ENCODE measurements at regions not wholly inside any gene's neighbourhood (a gene's known extent, or its start where the extent isn't known, plus 50 kb on each side); places are given as distances from the start of the nearest gene placed in this dataset.
"Not testable (repeated sequence)": the region's sequence is repeated elsewhere in the genome, so short reads cannot be mapped to it uniquely, and the experiment has no call there.

DNA sequence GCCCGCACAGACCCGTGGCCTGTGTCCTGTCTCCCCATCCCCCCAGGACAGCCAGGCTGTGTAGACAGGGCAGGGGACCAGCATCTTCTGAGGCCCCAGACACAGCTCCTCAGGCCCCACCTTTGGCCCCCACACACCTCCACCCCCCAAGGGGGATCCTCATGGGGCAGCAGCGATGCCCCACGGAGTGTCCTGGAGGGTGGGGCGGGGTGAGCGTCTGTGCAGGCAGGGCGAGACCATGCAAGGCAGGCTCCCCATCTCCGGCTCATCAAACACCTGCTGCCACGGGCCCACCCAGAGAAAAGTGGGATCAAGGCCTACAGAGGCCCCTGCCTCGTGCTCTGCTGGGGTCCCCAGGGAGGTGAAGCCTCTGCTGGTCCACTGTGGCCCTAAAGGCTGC lies 118.7 kb upstream of the FOXD4L5 start:
- no peak for DNase-seq (ENCODE audit: low read depth)
- TF ChIP-seq, protein P1, sequence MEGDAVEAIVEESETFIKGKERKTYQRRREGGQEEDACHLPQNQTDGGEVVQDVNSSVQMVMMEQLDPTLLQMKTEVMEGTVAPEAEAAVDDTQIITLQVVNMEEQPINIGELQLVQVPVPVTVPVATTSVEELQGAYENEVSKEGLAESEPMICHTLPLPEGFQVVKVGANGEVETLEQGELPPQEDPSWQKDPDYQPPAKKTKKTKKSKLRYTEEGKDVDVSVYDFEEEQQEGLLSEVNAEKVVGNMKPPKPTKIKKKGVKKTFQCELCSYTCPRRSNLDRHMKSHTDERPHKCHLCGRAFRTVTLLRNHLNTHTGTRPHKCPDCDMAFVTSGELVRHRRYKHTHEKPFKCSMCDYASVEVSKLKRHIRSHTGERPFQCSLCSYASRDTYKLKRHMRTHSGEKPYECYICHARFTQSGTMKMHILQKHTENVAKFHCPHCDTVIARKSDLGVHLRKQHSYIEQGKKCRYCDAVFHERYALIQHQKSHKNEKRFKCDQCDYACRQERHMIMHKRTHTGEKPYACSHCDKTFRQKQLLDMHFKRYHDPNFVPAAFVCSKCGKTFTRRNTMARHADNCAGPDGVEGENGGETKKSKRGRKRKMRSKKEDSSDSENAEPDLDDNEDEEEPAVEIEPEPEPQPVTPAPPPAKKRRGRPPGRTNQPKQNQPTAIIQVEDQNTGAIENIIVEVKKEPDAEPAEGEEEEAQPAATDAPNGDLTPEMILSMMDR (IDR thresholded peaks at IDR 0.05; ENCODE audit: control insufficient read depth, extremely low read depth, insufficient read depth) = no peak
- H3K4me3 ChIP-seq (ENCODE audit: low read depth, low read length) = no peak overlapping the region

DNA sequence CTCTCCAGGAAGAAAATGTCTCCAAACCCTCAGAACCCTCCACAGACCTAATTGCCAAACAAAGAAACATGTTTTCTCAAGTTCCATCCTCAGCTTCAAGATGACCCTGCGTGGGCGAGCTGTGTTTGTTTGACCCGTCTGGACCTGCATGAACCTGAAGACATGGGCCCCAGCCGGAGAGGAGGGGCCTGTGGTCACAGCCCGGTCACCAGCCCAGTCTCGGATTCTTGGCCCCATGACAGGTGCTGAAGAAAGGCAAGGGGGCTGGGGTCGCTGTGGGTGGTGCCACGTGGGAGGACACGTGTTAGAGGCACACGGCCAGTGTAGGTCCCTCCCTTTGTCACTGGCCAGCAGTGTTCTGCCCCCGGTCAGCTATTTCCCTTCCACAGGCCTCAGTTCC lies 118.1 kb upstream of the FOXD4L5 start:
- DNase-seq (ENCODE audit: low read depth); H3K4me3 ChIP-seq (ENCODE audit: low read depth, low read length): not testable (repeated sequence)

DNA sequence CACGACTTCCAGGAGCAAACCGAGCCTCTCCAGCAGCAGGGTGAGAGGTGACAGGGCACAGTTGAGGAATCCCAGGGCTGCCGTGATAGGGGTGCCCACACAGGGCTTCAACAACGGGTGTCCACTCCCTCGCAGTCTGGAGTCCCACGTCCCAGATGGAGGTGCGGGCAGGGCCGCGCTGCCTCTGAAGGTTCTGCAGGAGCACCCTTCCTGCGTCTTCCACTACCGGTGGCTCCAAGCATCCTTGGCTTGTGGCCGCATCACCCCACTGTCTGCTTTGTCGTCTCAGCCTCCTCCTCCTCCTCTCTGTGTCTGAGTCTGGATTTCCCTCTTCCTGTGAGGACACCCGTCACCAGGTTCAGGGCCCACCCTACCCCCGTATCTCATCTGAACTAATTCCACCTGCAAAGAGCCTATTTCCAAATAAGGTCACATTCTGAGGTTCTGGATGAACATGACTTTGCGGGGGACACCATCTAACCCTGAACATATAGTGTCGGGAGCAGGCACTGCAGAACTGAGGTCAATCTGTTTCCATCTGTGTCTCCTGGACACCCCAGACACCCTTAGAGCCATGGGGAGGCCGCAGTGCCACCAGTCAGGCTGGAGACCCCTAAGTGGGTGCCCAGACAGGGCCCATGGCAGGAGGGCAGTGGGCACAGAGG lies 117.3 kb upstream of the FOXD4L5 start:
- DNase-seq (ENCODE audit: low read depth); H3K4me3 ChIP-seq (ENCODE audit: low read depth, low read length): not testable (repeated sequence)

DNA sequence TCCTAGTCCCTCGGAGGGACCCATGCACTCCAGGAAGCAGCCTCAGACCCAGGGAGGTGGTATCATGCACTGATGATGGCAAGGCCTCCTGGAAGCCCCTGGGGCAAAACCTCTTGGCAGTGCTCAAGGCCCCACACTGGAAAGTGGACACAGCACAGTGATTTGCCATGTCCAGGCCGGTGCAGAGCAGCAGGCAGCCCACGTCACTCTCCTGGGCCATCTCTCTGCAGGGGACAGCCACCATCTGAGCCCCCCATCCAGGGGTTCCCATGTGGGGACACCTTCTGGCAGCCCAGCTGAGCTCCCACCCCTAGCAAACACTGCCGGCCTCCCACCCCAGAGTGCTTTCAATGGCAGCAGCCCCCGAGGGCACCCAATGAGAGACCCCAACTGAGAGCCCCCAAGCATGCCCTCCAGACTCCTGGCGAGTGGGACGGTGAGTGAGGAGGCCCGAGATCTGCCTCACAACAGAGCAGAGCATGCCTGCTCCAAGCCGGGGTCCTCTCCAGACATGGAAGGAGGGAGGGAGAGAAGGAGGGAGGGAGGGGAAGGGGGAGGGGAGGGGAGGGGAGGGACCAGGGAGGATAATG lies 116.5 kb upstream of the FOXD4L5 start:
- DNase-seq (ENCODE audit: low read depth); H3K4me3 ChIP-seq (ENCODE audit: low read depth, low read length): not testable (repeated sequence)

DNA sequence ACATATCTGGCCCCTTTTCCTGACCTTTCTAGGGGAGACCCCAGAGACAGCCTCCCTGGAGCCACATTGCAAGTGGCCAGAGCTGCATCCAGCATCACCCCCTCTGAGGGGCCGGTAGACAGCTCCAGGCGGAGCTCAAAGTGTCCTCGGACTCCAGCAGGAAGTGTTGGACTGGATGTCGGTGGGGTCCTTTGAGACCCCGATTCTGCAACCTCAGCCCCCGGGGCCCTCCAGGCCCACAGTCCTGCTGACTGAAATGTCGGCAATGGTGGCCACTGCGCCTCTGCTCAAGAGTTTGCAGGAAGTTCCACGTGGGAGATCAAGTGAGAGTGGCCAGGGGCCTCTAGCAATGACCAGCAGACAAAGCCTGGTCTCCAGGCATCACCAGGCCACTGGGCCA lies 115.9 kb upstream of the FOXD4L5 start:
- H3K4me3 ChIP-seq (ENCODE audit: low read depth, low read length) = no peak overlapping the region
- no peak for DNase-seq (ENCODE audit: low read depth)
- TF ChIP-seq, protein P1 (IDR thresholded peaks at IDR 0.05; ENCODE audit: control insufficient read depth, extremely low read depth, insufficient read depth) = no peak

DNA sequence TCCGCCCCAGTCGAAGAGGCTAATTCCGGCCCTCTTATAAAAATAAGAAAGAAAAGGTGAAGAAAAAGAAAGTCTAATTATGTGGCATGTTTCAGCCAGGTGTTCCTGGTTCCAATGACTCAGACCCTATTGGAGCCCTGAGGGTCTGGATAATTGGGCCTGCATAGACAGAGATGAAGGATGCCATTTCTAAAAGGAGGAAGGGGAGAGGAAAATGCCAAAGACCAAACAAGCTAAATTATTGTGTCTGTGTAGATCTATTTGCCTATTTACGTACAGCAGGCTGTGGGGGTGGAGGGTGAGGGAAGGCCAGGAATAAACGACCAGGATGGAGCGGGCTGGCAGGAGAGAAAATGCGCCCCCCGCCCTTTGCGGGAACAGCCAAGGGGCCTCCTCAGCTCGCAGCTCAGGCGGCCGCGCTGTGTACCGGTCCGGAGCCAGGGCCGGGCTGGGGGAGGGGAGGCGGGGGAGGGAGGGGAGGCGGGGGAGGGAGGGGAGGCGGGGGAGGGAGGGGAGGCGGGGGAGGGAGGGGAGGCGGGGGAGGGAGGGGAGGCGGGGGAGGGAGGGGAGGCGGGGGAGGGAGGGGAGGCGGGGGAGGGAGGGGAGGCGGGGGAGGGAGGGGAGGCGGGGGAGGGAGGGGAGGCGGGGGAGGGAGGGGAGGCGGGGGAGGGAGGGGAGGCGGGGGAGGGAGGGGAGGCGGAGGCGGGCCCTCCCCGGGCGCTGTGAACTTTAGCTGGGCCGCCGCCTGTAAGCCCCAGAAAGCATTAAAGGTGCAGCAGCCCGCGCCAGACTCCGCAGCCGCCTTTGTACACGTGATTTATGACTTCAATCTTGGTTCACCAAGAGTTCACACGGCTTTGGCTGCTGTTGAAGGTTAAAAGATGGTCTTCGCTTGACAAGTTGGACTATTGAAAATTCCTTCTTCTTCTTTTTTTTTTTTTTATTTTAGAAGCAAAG lies 113.0 kb upstream of the FOXD4L5 start:
- H3K4me3 ChIP-seq (ENCODE audit: low read depth, low read length); DNase-seq (ENCODE audit: low read depth): not testable (repeated sequence)

DNA sequence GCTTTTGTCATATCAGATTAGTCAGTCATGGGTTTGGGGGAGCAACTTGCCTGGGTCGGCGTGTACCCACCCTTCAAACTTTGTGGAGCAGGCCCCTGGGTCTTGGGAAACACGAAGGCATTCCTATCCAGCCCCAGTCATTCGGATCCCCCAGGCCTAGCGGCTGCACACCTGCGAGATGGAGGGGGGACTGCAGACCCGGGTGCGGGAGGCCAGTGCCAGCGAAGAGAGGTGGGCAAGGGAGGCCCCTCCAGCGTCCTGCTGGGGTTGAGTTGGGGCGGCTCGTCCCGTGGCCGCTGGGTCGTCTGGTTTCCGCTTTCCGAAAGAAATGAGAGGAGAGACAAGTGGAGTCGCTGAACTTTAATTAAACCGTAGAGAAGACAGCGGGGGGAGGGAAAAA lies 112.2 kb upstream of the FOXD4L5 start:
- H3K4me3 ChIP-seq (ENCODE audit: low read depth, low read length); DNase-seq (ENCODE audit: low read depth): not testable (repeated sequence)

DNA sequence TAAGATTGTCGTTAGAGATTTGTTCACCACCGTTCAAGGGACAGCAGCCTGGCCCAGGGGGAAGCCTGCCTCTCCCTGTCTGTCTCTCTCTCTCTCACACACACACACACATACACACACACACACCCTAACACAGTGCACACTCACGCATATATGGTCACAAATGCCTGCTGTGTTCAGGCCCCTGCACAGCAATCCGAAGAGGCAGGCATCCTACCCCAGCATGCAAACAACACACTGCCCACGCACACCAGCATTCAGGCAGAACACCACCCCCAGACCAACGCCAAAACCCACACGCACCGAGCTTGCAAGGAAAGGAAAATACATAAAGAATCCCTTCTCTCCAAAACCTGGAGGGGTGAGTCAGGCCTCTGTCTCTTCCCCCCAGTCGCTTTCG lies 111.6 kb upstream of the FOXD4L5 start:
- DNase-seq (ENCODE audit: low read depth) = not testable (repeated sequence)

DNA sequence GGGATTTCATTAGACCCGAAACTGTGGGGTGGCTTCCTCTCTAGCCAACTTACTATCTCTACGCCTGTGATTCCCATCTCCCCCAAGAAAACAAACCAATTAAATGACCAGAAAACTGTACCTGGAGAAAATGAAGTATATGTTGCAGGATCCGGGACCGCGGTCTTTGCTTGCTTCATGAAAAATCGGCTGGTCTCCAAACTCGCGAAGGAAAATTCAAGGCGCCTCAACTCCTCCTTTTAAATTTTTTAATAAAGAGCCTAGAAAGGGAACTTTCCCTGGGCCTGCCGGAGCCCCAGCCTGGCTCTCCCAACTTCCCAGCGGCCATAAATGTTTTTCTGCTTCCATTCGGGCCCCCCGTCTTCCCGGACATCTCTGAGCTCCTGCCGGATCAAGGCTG lies 110.8 kb upstream of the FOXD4L5 start:
- DNase-seq (ENCODE audit: low read depth); H3K4me3 ChIP-seq (ENCODE audit: low read depth, low read length): not testable (repeated sequence)

More for the DNA sequence above, 111.6 kb upstream of the FOXD4L5 start:
- not testable (repeated sequence) for H3K4me3 ChIP-seq (ENCODE audit: low read depth, low read length)

DNA sequence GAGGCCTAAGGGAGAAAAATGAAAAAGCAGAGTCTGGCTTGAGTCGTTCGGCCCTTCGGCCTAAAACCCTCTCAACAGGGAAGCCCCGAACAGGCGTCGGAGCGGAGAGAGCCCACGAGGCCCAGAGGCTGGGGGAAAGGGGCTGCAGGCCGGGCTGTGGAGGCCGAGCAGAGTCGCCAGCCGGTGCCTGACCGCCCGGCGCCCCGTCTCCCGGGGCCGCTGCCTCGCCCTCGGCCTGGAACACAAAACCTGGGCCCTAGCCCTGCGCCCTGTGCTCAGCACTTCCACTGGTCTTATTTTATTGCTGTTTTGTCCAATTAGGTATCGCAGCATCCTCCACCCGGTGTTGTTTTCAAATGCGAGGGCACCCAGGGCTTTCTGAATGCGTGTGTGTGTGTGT lies 110.1 kb upstream of the FOXD4L5 start:
- not testable (repeated sequence) for H3K4me3 ChIP-seq (ENCODE audit: low read depth, low read length); DNase-seq (ENCODE audit: low read depth)

DNA sequence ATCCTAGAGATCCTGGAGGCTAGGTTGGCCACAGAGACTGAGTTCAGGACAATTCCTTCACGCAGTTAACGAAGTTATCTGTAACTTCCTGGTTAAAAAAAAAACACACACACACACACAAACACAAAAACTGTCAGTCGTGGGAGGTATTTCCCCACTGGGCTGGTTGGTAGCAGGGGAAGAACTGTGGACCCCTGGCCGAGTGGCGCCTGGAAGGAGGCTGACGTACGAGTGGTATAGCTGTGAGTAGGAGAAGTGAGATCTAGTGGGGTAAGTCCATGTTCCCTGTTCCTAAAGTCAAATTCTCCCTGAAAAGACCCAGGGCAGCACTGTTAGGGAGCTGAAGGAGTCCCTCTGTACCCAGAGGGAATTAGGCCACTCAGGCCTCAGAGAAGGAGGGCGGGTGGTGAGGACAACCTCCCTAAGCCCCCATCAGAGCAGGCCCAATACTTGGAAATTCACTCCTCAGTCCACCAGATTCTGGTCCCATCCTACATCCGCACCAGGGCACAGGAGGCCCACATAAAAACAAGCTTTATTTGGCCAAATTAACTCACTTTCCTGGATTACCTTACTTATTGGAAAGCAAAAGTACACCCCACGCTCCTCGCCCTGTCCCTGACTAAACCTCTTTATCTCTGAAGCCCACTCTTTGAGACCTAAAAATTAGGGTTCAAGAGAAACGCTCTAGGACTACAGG lies 108.3 kb upstream of the FOXD4L5 start:
- not testable (repeated sequence) for DNase-seq (ENCODE audit: low read depth)

DNA sequence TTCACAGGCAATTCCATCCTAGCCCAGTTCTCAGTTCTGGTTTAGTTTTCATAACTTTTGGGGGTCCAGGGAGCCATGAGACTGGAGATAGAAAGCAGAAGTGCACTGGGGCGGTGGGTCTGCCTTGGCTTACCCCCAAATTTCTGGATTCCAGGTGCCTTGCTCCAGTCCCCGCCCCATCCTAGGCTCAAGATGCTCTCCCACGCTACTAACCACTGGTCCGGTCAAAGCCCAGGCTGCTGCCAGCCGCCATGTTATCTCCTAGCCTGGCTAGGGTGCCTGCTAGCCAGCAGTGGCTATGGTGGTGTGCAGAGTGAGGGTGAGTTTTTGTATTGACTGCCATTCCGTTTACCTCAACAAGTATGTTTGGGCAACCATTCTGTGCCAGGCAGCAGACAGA lies 107.6 kb upstream of the FOXD4L5 start:
- DNase-seq (ENCODE audit: low read depth); H3K4me3 ChIP-seq (ENCODE audit: low read depth, low read length): not testable (repeated sequence)

More for the DNA sequence above, 108.3 kb upstream of the FOXD4L5 start:
- H3K4me3 ChIP-seq (ENCODE audit: low read depth, low read length) = not testable (repeated sequence)

DNA sequence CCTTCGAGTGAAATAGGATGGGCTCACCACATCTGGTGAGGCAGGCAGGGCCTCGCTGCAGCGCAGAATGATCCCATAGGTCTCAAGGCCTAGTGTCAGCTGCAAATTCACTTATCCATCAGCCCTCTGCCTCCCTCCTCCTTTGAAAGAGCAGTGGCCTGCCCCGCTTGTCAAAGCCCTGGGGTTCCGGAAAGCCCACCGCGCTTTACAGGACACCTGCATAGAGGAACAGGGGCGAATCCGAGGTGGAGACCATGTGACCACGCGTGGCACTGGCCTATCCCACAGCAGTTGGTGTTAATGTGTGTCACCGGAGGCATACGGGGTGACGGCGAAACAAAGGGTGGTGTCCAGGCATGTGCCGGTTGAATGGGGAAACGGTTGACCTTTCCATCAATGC lies 104.7 kb upstream of the FOXD4L5 start:
- not testable (repeated sequence) for H3K4me3 ChIP-seq (ENCODE audit: low read depth, low read length); DNase-seq (ENCODE audit: low read depth)

DNA sequence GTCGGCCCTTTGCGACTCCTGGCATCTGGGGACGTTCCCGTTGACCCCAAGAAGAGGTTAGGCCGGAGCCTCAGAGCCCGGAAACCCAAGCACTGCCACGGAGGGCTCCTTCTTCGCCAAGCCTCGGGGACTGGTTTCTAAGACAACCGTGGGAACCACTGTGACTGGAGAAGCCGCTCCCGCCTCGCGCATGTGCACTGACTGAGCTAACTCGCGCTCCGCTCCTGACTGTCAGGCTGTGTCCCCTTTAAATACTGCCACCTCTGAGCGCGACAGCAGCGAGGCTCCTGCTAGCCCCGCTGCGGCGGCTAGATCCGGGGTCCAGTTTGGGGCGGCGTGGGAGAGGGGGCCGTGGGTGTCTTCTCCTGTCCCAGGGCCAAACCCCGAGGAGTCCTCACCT lies 104.2 kb upstream of the FOXD4L5 start:
- DNase-seq (ENCODE audit: low read depth); H3K4me3 ChIP-seq (ENCODE audit: low read depth, low read length): not testable (repeated sequence)

DNA sequence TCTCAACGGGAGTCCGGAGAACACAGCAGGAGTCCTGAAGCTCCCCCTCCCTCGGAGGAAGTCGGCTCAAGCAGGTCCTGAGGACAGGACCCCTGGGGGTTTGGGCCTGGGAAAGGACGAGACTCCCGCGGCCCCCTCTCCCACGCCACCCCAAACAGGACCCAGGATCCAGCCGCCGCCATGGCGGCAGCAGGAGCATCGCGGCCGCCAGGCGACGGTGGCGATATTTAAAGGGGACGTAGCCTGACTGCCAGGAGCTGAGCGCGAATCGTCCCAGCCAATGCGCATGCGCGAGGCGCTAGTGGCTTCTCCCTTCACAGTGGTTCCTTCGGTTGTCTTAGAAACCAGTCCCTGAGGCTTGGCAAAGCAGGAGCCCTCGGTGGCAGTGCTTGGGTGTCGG lies 101.7 kb upstream of the FOXD4L5 start:
- DNase-seq (ENCODE audit: low read depth) = peak; percentile 52
- peak overlapping the region; percentile 48 for H3K4me3 ChIP-seq (ENCODE audit: low read depth, low read length)

DNA sequence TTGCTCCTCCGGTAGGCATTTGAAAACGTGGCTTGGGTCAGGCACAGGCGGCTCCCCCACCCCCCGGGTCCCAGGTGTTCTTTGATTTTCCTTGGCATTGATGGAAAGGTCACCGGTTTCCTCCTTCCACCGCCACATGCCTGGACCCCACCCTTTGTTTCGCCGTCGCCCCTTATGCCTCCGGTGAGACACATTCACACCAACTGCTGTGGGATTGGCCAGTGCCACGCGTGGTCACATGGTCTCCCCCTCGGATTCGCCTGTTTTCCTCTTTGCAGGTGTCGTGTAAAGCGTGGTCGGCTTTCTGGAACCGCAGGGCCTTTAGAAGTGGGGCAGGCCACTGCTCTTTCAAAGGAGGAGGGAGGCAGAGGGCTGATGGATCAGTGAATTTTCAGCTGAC lies 101.2 kb upstream of the FOXD4L5 start:
- DNase-seq (ENCODE audit: low read depth) = not testable (repeated sequence)
- H3K4me3 ChIP-seq (ENCODE audit: low read depth, low read length) = peak overlapping the region; percentile 48

All from LNCaP clone FGC (cell line).